H9 (cell line): ENCODE measurements at regions not wholly inside any gene's neighbourhood (a gene's known extent, or its start where the extent isn't known, plus 50 kb on each side); places are given as distances from the start of the nearest gene placed in this dataset.

Experiments used
- DNase-seq: peaks from one replicate; pipeline ENCODE4 v3.0.0-alpha.2; 2017
- H2AFZ ChIP-seq: one replicate; pipeline ENCODE4 v1.6.1; 2013; ENCODE audit warnings: mild to moderate bottlenecking, low read length, control low read depth, moderate library complexity
- H2AK5ac ChIP-seq: 2 replicates; pipeline ENCODE4 v1.6.1; 2013; ENCODE audit warnings: low read length, control low read depth, mixed read lengths; ENCODE audit not compliant: insufficient read length
- H2BK120ac ChIP-seq: one replicate; pipeline ENCODE4 v1.6.1; 2013; ENCODE audit warnings: low read depth, mild to moderate bottlenecking, low read length, control low read depth, inconsistent platforms; ENCODE audit not compliant: poor library complexity, severe bottlenecking
- H2BK12ac ChIP-seq: 2 replicates; pipeline ENCODE4 v1.6.1; 2013; ENCODE audit warnings: low read length, control low read depth, mixed read lengths, low read depth; ENCODE audit not compliant: insufficient read length
- H2BK15ac ChIP-seq: 2 replicates; pipeline ENCODE4 v1.6.1; 2013; ENCODE audit warnings: low read depth, low read length, control low read depth
- H2BK20ac ChIP-seq: one replicate; pipeline ENCODE4 v1.6.1; 2013; ENCODE audit warnings: low read depth, mild to moderate bottlenecking, low read length, control low read depth, inconsistent platforms; ENCODE audit not compliant: poor library complexity, severe bottlenecking
- H2BK5ac ChIP-seq: 2 replicates; pipeline ENCODE4 v1.6.1; 2013; ENCODE audit warnings: low read length, control low read depth, mixed read lengths; ENCODE audit not compliant: insufficient read length
- H3K14ac ChIP-seq: 2 replicates; pipeline ENCODE4 v1.6.1; 2013; ENCODE audit warnings: low read length, control low read depth; ENCODE audit not compliant: insufficient read depth
- H3K18ac ChIP-seq: 2 replicates; pipeline ENCODE4 v1.6.1; 2013; ENCODE audit warnings: low read depth, mild to moderate bottlenecking, mixed read lengths, low read length, control low read depth; ENCODE audit not compliant: insufficient read length
- H3K23ac ChIP-seq: 2 replicates; pipeline ENCODE4 v1.6.1; 2013; ENCODE audit warnings: low read length, control low read depth, mixed read lengths, low read depth; ENCODE audit not compliant: insufficient read length
- H3K23me2 ChIP-seq: 2 replicates; pipeline ENCODE4 v1.6.1; 2013; ENCODE audit warnings: low read depth, mild to moderate bottlenecking, mixed read lengths, low read length, control low read depth; ENCODE audit not compliant: insufficient read length, poor library complexity, severe bottlenecking
- H3K27ac ChIP-seq: 2 replicates; pipeline ENCODE4 v1.5.1; 2013; ENCODE audit warnings: low read length, control low read depth, mixed read lengths, low read depth; ENCODE audit not compliant: insufficient read length
- H3K27me3 ChIP-seq: 2 replicates; pipeline ENCODE4 v1.6.1; 2013; ENCODE audit warnings: low read length, control low read depth, inconsistent platforms; ENCODE audit not compliant: insufficient read depth
- H3K4ac ChIP-seq: 2 replicates; pipeline ENCODE4 v1.6.1; 2013; ENCODE audit warnings: low read depth, mild to moderate bottlenecking, control low read depth, inconsistent platforms, low read length, moderate library complexity
- H3K4me1 ChIP-seq: 2 replicates; pipeline ENCODE4 v1.6.1; 2013; ENCODE audit warnings: low read length, control low read depth, inconsistent platforms; ENCODE audit not compliant: insufficient read depth
- H3K4me2 ChIP-seq: 2 replicates; pipeline ENCODE4 v1.6.1; 2013; ENCODE audit warnings: low read length, control low read depth, mixed read lengths; ENCODE audit not compliant: insufficient read length, insufficient read depth
- H3K56ac ChIP-seq: 2 replicates; pipeline ENCODE4 v1.6.1; 2013; ENCODE audit warnings: low read depth, mild to moderate bottlenecking, mixed read lengths, low read length, control low read depth; ENCODE audit not compliant: insufficient read length
- H3K79me1 ChIP-seq: 2 replicates; pipeline ENCODE4 v1.6.1; 2013; ENCODE audit warnings: low read depth, mild to moderate bottlenecking, moderate library complexity, low read length, control low read depth, inconsistent platforms; ENCODE audit not compliant: insufficient read depth, poor library complexity, severe bottlenecking
- H3K79me2 ChIP-seq: 2 replicates; pipeline ENCODE4 v1.6.1; 2013; ENCODE audit warnings: low read length, control low read depth, inconsistent platforms; ENCODE audit not compliant: insufficient read depth
- H3K9ac ChIP-seq: 2 replicates; pipeline ENCODE4 v1.6.1; 2013; ENCODE audit warnings: low read length, control low read depth, mixed read lengths; ENCODE audit not compliant: insufficient read length; ENCODE audit errors: extremely low read depth
- H3K9me3 ChIP-seq: one replicate; pipeline ENCODE4 v1.6.1; 2013; ENCODE audit warnings: low read depth, low read length, inconsistent platforms; ENCODE audit not compliant: control insufficient read depth
- H3T11ph ChIP-seq: one replicate; pipeline ENCODE4 v1.6.1; 2013; ENCODE audit warnings: mild to moderate bottlenecking, low read length, control low read depth, inconsistent platforms
- H4K20me1 ChIP-seq: one replicate; pipeline ENCODE4 v1.6.1; 2013; ENCODE audit not compliant: control insufficient read depth, insufficient read length, insufficient read depth
- H4K5ac ChIP-seq: 2 replicates; pipeline ENCODE4 v1.6.1; 2013; ENCODE audit warnings: low read depth, mild to moderate bottlenecking, mixed read lengths, low read length, control low read depth; ENCODE audit not compliant: insufficient read length
- H4K8ac ChIP-seq: replicated peaks from 2 replicates; pipeline ENCODE4 v1.6.1; 2013; ENCODE audit warnings: low read length, control low read depth, mixed read lengths, low read depth; ENCODE audit not compliant: insufficient read length
- H4K91ac ChIP-seq: 2 replicates; pipeline ENCODE4 v1.6.1; 2013; ENCODE audit warnings: low read depth, mild to moderate bottlenecking, moderate library complexity, mixed read lengths, low read length, control low read depth; ENCODE audit not compliant: insufficient read length
- H3K27ac Mint-ChIP-seq, 3 experiments: 2 replicates in 2 of 3; 3 replicates in 1 of 3; pipeline ENCODE4 v1.8.0; 2020 to 2021; ENCODE audit warnings: mixed read lengths in 3 of 3, mild to moderate bottlenecking in 1 of 3, moderate library complexity in 1 of 3
- H3K27me3 Mint-ChIP-seq: 2 replicates; pipeline ENCODE4 v1.8.0; 2021; ENCODE audit warnings: low read depth, mild to moderate bottlenecking, moderate library complexity, mixed read lengths
- H3K36me3 Mint-ChIP-seq, 3 experiments: 2 replicates in 2 of 3; 3 replicates in 1 of 3; pipeline ENCODE4 v1.8.0; 2020 to 2021; ENCODE audit warnings: low read depth in 3 of 3, mixed read lengths in 3 of 3; ENCODE audit not compliant: insufficient read depth in 1 of 3
- H3K4me1 Mint-ChIP-seq, 2 experiments: 2 replicates each; pipeline ENCODE4 v1.8.0; 2020; ENCODE audit warnings: mixed read lengths in 2 of 2
- H3K4me3 Mint-ChIP-seq, 2 experiments: 2 replicates in 1 of 2; 3 replicates in 1 of 2; pipeline ENCODE4 v1.8.0; 2020 to 2021; ENCODE audit warnings: mild to moderate bottlenecking in 2 of 2, mixed read lengths in 2 of 2, moderate library complexity in 1 of 2
- H3K9me3 Mint-ChIP-seq, 2 experiments: 2 replicates in 1 of 2; 3 replicates in 1 of 2; pipeline ENCODE4 v1.8.0; 2020; ENCODE audit warnings: mild to moderate bottlenecking in 2 of 2, mixed read lengths in 2 of 2, moderate library complexity in 1 of 2
- CTCF ChIP-seq: fragments of 200-600 bp; sonication (generic); conservative IDR thresholded peaks from 3 replicates; pipeline ENCODE4 v1.8.0; 2021; ENCODE audit warnings: antibody characterized with exemption, mild to moderate bottlenecking
- WGBS: extraction: QIAGEN DNeasy Blood & Tissue Kit; methylation state at CpG from one replicate; pipeline ENCODE4 v1.1.7; 2013; ENCODE audit warnings: missing lambda C conversion rate, low lambda C conversion rate, mixed read lengths; ENCODE audit not compliant: insufficient read length; ENCODE audit errors: extremely low coverage; 5-methylcytosine and 5-hydroxymethylcytosine counted together

GRCh38 chr3:137110392-137110996 lies 152.7 kb downstream of the IL20RB start:
- Histone ChIP-seq H2AK5ac (no peak overlapping the region), H2BK20ac (no peak overlapping the region), H4K91ac (no peak overlapping the region), H3K23me2 (peaks cover 3% of the 10 kb centered on the region), H3K4me1 (peaks cover 7% of the 10 kb centered on the region; the same call in 1 of the 2 replicates), H2BK120ac (no peak overlapping the region), H3K9ac (no peak overlapping the region), H3K27ac (no peak overlapping the region), H4K20me1 (no peaks in the 10 kb centered on the region), H3K9me3 (no peaks in the 10 kb centered on the region), H3K4ac (no peak overlapping the region), H2AFZ (no peak overlapping the region), H2BK12ac (no peak overlapping the region), H2BK15ac (no peak overlapping the region), H3K79me2 (no peaks in the 10 kb centered on the region), H3K14ac (no peak overlapping the region), H3K4me2 (no peak overlapping the region), H4K5ac (no peak overlapping the region), H4K8ac (no peak overlapping the region), H3K79me1 (no peaks in the 10 kb centered on the region), H3K18ac (no peak overlapping the region), H3K56ac (no peak overlapping the region), H3K27me3 (no peaks in the 10 kb centered on the region), H3T11ph (no peak overlapping the region), H2BK5ac (no peak overlapping the region), H3K23ac (no peak overlapping the region)
- no peaks in the 10 kb centered on the region for H3K36me3 Mint-ChIP-seq
- H3K27ac Mint-ChIP-seq, result no peak overlapping the region
- no peaks in the 10 kb centered on the region for H3K27me3 Mint-ChIP-seq
- H3K9me3 Mint-ChIP-seq, result no peaks in the 10 kb centered on the region
- WGBS, result no CpG with 5 or more reads among the region's 3 CpGs
- no peak for DNase-seq
- TF ChIP-seq CTCF, result peak; percentile 82
- H3K4me1 Mint-ChIP-seq, result peaks cover 31 to 33% of the 10 kb centered on the region in 2 experiments
- no peak overlapping the region for H3K4me3 Mint-ChIP-seq
